ENCODE measurements at regions not wholly inside any gene's neighbourhood (a gene's known extent, or its start where the extent isn't known, plus 50 kb on each side); places are given as distances from the start of the nearest gene placed in this dataset.

DNA sequence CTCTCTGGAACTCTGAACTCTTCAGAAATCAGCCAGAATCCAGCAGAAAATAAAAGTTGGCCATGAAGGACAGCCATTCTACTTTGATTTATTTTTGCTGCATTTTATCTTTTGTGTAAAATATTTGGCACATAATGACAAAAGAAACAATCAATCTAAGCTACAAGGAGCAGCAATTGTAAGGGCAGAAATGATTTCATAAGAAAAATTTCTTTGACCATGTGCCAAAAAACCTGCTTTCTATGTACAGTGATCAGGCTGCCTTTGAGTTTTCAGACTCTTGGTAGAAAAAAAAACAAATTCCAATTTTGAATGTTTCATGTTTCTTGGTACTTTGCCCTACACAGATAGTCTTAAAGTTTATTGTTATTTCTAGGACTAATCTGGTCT is 69.8 kb upstream of the SLC1A3 start:
- TF ChIP-seq, protein P1, sequence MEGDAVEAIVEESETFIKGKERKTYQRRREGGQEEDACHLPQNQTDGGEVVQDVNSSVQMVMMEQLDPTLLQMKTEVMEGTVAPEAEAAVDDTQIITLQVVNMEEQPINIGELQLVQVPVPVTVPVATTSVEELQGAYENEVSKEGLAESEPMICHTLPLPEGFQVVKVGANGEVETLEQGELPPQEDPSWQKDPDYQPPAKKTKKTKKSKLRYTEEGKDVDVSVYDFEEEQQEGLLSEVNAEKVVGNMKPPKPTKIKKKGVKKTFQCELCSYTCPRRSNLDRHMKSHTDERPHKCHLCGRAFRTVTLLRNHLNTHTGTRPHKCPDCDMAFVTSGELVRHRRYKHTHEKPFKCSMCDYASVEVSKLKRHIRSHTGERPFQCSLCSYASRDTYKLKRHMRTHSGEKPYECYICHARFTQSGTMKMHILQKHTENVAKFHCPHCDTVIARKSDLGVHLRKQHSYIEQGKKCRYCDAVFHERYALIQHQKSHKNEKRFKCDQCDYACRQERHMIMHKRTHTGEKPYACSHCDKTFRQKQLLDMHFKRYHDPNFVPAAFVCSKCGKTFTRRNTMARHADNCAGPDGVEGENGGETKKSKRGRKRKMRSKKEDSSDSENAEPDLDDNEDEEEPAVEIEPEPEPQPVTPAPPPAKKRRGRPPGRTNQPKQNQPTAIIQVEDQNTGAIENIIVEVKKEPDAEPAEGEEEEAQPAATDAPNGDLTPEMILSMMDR (IDR thresholded peaks at IDR 0.05), result no peak
- no peak for TF ChIP-seq EZH2 (IDR thresholded peaks at IDR 0.05)

Data from neural progenitor cell (in vitro differentiated cells).